ENCODE measurements at regions not wholly inside any gene's neighbourhood (a gene's known extent, or its start where the extent isn't known, plus 50 kb on each side); places are given as distances from the start of the nearest gene placed in this dataset.

- WGBS (ENCODE audit: extremely low coverage, insufficient coverage, insufficient read length) = no CpG with 5 or more reads among the region's 6 CpGs
- no peak overlapping the region for H3K14ac ChIP-seq (ENCODE audit: low read length)
These were observed 80.9 kb upstream of the ZNF423 start for GRCh38 chr16:49936791-49937190.

DNA sequence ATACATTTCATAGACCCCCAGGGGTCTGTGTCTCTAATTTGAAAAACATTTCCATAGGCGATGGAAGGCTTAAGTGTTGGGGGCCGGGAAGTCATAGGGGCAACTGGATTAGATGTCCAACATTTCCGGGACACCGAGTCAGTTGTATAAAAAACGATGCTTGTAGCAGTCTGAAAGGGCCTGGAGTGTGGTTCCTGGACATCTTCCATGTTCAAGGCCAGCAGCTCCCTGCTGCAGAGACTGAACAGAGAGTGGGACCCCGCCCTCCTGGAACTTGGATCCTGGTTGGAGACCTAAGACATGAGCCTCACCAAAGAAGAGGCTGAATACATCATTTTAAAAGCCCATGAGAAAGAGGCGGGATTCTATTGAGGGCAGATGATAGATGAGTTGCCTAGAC, 82.0 kb upstream of the ZNF423 start:
- Histone ChIP-seq H4K12ac (ENCODE audit: low read depth, low read length) (no peak overlapping the region), H3K23ac (ENCODE audit: low read length) (no peak overlapping the region), H4K8ac (ENCODE audit: low read depth, low read length) (no peak overlapping the region), H3K36me3 (ENCODE audit: control insufficient read depth in 1 of 2, insufficient read depth in 2 of 2, low read length in 2 of 2) (no peaks in the 10 kb centered on the region), H2BK12ac (ENCODE audit: low read length) (no peak overlapping the region), H3K27me3 (ENCODE audit: insufficient read depth, low read length) (no peaks in the 10 kb centered on the region), H4K91ac (ENCODE audit: low read depth, low read length) (no peak overlapping the region), H3K4me3 (ENCODE audit: low read depth, low read length) (no peak overlapping the region), H2BK120ac (ENCODE audit: insufficient read depth, low read length, poor library complexity) (no peak overlapping the region), H3K4me1 (ENCODE audit: control insufficient read depth in 1 of 2, insufficient read depth in 2 of 2, low read length in 2 of 2) (peaks cover 0 to 5% of the 10 kb centered on the region in 2 experiments), H3K4me2 (ENCODE audit: low read length) (no peak overlapping the region), H3K14ac (ENCODE audit: low read length) (no peak overlapping the region), H2BK5ac (ENCODE audit: low read depth, low read length, poor library complexity) (no peak overlapping the region), H2AFZ (ENCODE audit: insufficient read depth, low read length, poor library complexity) (no peak overlapping the region), H2AK5ac (ENCODE audit: low read length) (no peak overlapping the region), H3K79me1 (ENCODE audit: low read length) (no peaks in the 10 kb centered on the region), H3K4ac (ENCODE audit: low read depth, low read length) (no peak overlapping the region), H3K27ac (ENCODE audit: low read depth, low read length) (no peak overlapping the region), H3K79me2 (ENCODE audit: control insufficient read depth, insufficient read depth, low read length, poor library complexity) (no peaks in the 10 kb centered on the region), H3K18ac (ENCODE audit: low read length) (no peak overlapping the region), H3K9me3 (ENCODE audit: insufficient read depth, low read depth, low read length) (peaks cover 3% of the 10 kb centered on the region), H3K9ac (ENCODE audit: low read length) (no peak overlapping the region)
- DNase-seq = no peak
- no CpG with 5 or more reads among the region's 7 CpGs for WGBS (ENCODE audit: extremely low coverage, insufficient coverage, insufficient read length)

More at GRCh38 chr16:49936791-49937190, 80.9 kb upstream of the ZNF423 start:
- H3K4me3 ChIP-seq (ENCODE audit: low read depth, low read length) = no peak overlapping the region
- no peak overlapping the region for H4K91ac ChIP-seq (ENCODE audit: low read depth, low read length)
- H3K9me3 ChIP-seq (ENCODE audit: insufficient read depth, low read depth, low read length) = peaks cover 3% of the 10 kb centered on the region
- no peak overlapping the region for H4K12ac ChIP-seq (ENCODE audit: low read depth, low read length)
- no peak overlapping the region for H2BK12ac ChIP-seq (ENCODE audit: low read length)
- peak in 1 of 2 donors; percentile 33 for DNase-seq
- no peak overlapping the region for H3K9ac ChIP-seq (ENCODE audit: low read length)
- no peak overlapping the region for H3K23ac ChIP-seq (ENCODE audit: low read length)
- H3K27ac ChIP-seq (ENCODE audit: low read depth, low read length) = no peak overlapping the region
- H2BK5ac ChIP-seq (ENCODE audit: low read depth, low read length, poor library complexity) = no peak overlapping the region
- H3K4me2 ChIP-seq (ENCODE audit: low read length) = no peak overlapping the region
- no peak overlapping the region for H2BK120ac ChIP-seq (ENCODE audit: insufficient read depth, low read length, poor library complexity)
- H3K36me3 ChIP-seq (ENCODE audit: control insufficient read depth in 1 of 2, insufficient read depth in 2 of 2, low read length in 2 of 2) = no peaks in the 10 kb centered on the region
- H3K4me1 ChIP-seq (ENCODE audit: control insufficient read depth in 1 of 2, insufficient read depth in 2 of 2, low read length in 2 of 2) = peaks cover 5 to 11% of the 10 kb centered on the region in 2 experiments
- H3K79me1 ChIP-seq (ENCODE audit: low read length) = no peaks in the 10 kb centered on the region
- H4K8ac ChIP-seq (ENCODE audit: low read depth, low read length) = no peak overlapping the region
- no peak overlapping the region for H3K4ac ChIP-seq (ENCODE audit: low read depth, low read length)
- H3K27me3 ChIP-seq (ENCODE audit: insufficient read depth, low read length) = no peaks in the 10 kb centered on the region
- no peak overlapping the region for H2AK5ac ChIP-seq (ENCODE audit: low read length)
- no peak overlapping the region for H3K18ac ChIP-seq (ENCODE audit: low read length)
- H3K79me2 ChIP-seq (ENCODE audit: control insufficient read depth, insufficient read depth, low read length, poor library complexity) = no peaks in the 10 kb centered on the region
- no peak overlapping the region for H2AFZ ChIP-seq (ENCODE audit: insufficient read depth, low read length, poor library complexity)

DNA sequence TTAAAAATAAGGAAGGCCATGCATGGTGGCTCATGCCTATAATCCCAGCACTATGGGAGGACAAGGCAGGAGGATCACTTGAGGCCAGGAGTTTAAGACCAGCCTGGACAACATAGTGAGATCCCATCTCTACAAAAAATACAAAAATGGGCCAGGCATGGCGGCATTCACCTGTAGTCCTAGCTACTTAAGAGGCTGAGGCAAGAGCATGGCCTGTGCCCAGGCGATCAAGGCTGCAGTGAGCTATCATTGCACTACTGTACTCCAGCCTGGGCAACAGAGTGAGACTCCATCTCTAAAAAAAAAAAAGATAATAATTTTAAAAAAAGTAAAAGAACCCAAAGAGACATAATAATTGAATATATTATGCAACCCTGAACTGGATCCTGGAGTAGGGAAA, 83.6 kb upstream of the ZNF423 start:
- peaks cover 0 to 2% of the 10 kb centered on the region in 2 experiments for H3K4me1 ChIP-seq (ENCODE audit: control insufficient read depth in 1 of 2, insufficient read depth in 2 of 2, low read length in 2 of 2)
- H3K9ac ChIP-seq (ENCODE audit: low read length) = no peak overlapping the region
- no peak overlapping the region for H3K4me3 ChIP-seq (ENCODE audit: low read depth, low read length)
- H3K79me2 ChIP-seq (ENCODE audit: control insufficient read depth, insufficient read depth, low read length, poor library complexity) = no peaks in the 10 kb centered on the region
- H4K91ac ChIP-seq (ENCODE audit: low read depth, low read length) = no peak overlapping the region
- no peak overlapping the region for H2AFZ ChIP-seq (ENCODE audit: insufficient read depth, low read length, poor library complexity)
- no peak overlapping the region for H4K8ac ChIP-seq (ENCODE audit: low read depth, low read length)
- no peak overlapping the region for H3K27ac ChIP-seq (ENCODE audit: low read depth, low read length)
- no CpG with 5 or more reads among the region's 2 CpGs for WGBS (ENCODE audit: extremely low coverage, insufficient coverage, insufficient read length)
- H4K12ac ChIP-seq (ENCODE audit: low read depth, low read length) = no peak overlapping the region
- no peak overlapping the region for H2BK5ac ChIP-seq (ENCODE audit: low read depth, low read length, poor library complexity)
- no peak overlapping the region for H3K4me2 ChIP-seq (ENCODE audit: low read length)
- peaks cover 3% of the 10 kb centered on the region for H3K9me3 ChIP-seq (ENCODE audit: insufficient read depth, low read depth, low read length)
- no peaks in the 10 kb centered on the region for H3K27me3 ChIP-seq (ENCODE audit: insufficient read depth, low read length)
- no peak overlapping the region for H2BK12ac ChIP-seq (ENCODE audit: low read length)
- H3K14ac ChIP-seq (ENCODE audit: low read length) = no peak overlapping the region
- no peaks in the 10 kb centered on the region for H3K79me1 ChIP-seq (ENCODE audit: low read length)
- H3K18ac ChIP-seq (ENCODE audit: low read length) = no peak overlapping the region
- no peak overlapping the region for H3K23ac ChIP-seq (ENCODE audit: low read length)
- H2AK5ac ChIP-seq (ENCODE audit: low read length) = no peak overlapping the region
- no peak overlapping the region for H2BK120ac ChIP-seq (ENCODE audit: insufficient read depth, low read length, poor library complexity)
- no peak overlapping the region for H3K4ac ChIP-seq (ENCODE audit: low read depth, low read length)
- H3K36me3 ChIP-seq (ENCODE audit: control insufficient read depth in 1 of 2, insufficient read depth in 2 of 2, low read length in 2 of 2) = no peaks in the 10 kb centered on the region
- no peak for DNase-seq

GRCh38 chr16:49940464-49941224, 84.4 kb upstream of the CNEP1R1 start:
- no peak overlapping the region for H4K12ac ChIP-seq (ENCODE audit: low read depth, low read length)
- H3K36me3 ChIP-seq (ENCODE audit: control insufficient read depth in 1 of 2, insufficient read depth in 2 of 2, low read length in 2 of 2) = no peaks in the 10 kb centered on the region
- H3K14ac ChIP-seq (ENCODE audit: low read length) = no peak overlapping the region
- H3K27ac ChIP-seq (ENCODE audit: low read depth, low read length) = no peak overlapping the region
- H3K4me1 ChIP-seq (ENCODE audit: control insufficient read depth in 1 of 2, insufficient read depth in 2 of 2, low read length in 2 of 2) = peaks cover 0 to 2% of the 10 kb centered on the region in 2 experiments
- no peaks in the 10 kb centered on the region for H3K27me3 ChIP-seq (ENCODE audit: insufficient read depth, low read length)
- H3K79me2 ChIP-seq (ENCODE audit: control insufficient read depth, insufficient read depth, low read length, poor library complexity) = no peaks in the 10 kb centered on the region
- H2AK5ac ChIP-seq (ENCODE audit: low read length) = no peak overlapping the region
- H2BK12ac ChIP-seq (ENCODE audit: low read length) = no peak overlapping the region
- WGBS (ENCODE audit: extremely low coverage, insufficient coverage, insufficient read length) = no CpG with 5 or more reads among the region's 13 CpGs
- H4K91ac ChIP-seq (ENCODE audit: low read depth, low read length) = no peak overlapping the region
- H3K18ac ChIP-seq (ENCODE audit: low read length) = no peak overlapping the region
- peaks cover 3% of the 10 kb centered on the region for H3K9me3 ChIP-seq (ENCODE audit: insufficient read depth, low read depth, low read length)
- H3K4me3 ChIP-seq (ENCODE audit: low read depth, low read length) = no peak overlapping the region
- no peak overlapping the region for H2BK120ac ChIP-seq (ENCODE audit: insufficient read depth, low read length, poor library complexity)
- no peak overlapping the region for H4K8ac ChIP-seq (ENCODE audit: low read depth, low read length)
- no peak overlapping the region for H3K4me2 ChIP-seq (ENCODE audit: low read length)
- no peak overlapping the region for H3K4ac ChIP-seq (ENCODE audit: low read depth, low read length)
- no peak overlapping the region for H2AFZ ChIP-seq (ENCODE audit: insufficient read depth, low read length, poor library complexity)
- no peak overlapping the region for H3K9ac ChIP-seq (ENCODE audit: low read length)
- DNase-seq = no peak
- H3K79me1 ChIP-seq (ENCODE audit: low read length) = no peaks in the 10 kb centered on the region
- H3K23ac ChIP-seq (ENCODE audit: low read length) = no peak overlapping the region
- H2BK5ac ChIP-seq (ENCODE audit: low read depth, low read length, poor library complexity) = no peak overlapping the region

Measured in trophoblast cell (in vitro differentiated cells and primary cell).